H1 (cell line): ENCODE measurements at regions not wholly inside any gene's neighbourhood (a gene's known extent, or its start where the extent isn't known, plus 50 kb on each side); places are given as distances from the start of the nearest gene placed in this dataset.
A peak's percentile ranks its signal among the peaks of the same experiment; 100 is the strongest.

Experiments
- CTCF ChIA-PET: fragments of 300-600 bp; sonication (Branson Sonifier 250); formaldehyde crosslinking; loops from one replicate; lab custom pipeline; 2021; ENCODE audit not compliant: partially characterized antibody; lab: Charles Lee
- POLR2A ChIA-PET: fragments of 300-600 bp; sonication (Branson Sonifier 250); formaldehyde crosslinking; loops from one replicate; lab custom pipeline; 2021; ENCODE audit warnings: inconsistent platforms; ENCODE audit not compliant: partially characterized antibody; lab: Charles Lee
- DNase-seq, 2 experiments: peaks; one replicate each; pipeline versions ENCODE4 v3.0.0 to v3.0.0-alpha.2; 2010 to 2022; ENCODE audit warnings: low spot score in 2 of 2, low read depth in 1 of 2, mixed read lengths in 1 of 2
- FAIRE-seq: peaks from 2 replicates; lab custom pipeline; 2011; peaks lifted over from hg19 to GRCh38; lab: Jason Lieb, UNC
- H2AFZ ChIP-seq: 2 replicates; pipeline ENCODE4 v1.8.1; 2012; ENCODE audit warnings: low read length, inconsistent platforms
- H2AK5ac ChIP-seq: 2 replicates; pipeline ENCODE4 v1.6.1; 2013; ENCODE audit warnings: low read depth, low read length
- H2BK120ac ChIP-seq: replicated peaks from 2 replicates; pipeline ENCODE3; 2013; ENCODE audit warnings: low read depth, low read length, inconsistent platforms
- H2BK12ac ChIP-seq: 2 replicates; pipeline ENCODE4 v1.6.1; 2013; ENCODE audit warnings: low read depth, low read length
- H2BK15ac ChIP-seq: 2 replicates; pipeline ENCODE4 v1.6.1; 2013; ENCODE audit warnings: low read length
- H2BK20ac ChIP-seq: 2 replicates; pipeline ENCODE4 v1.6.1; 2013; ENCODE audit warnings: low read length
- H2BK5ac ChIP-seq: 2 replicates; pipeline ENCODE4 v1.6.1; 2013; ENCODE audit warnings: low read depth, low read length
- H3K14ac ChIP-seq: 2 replicates; pipeline ENCODE4 v1.6.1; 2013; ENCODE audit warnings: inconsistent platforms; ENCODE audit not compliant: insufficient read length
- H3K18ac ChIP-seq: 2 replicates; pipeline ENCODE4 v1.6.1; 2013; ENCODE audit warnings: low read length; ENCODE audit errors: extremely low read depth
- H3K23ac ChIP-seq: 2 replicates; pipeline ENCODE4 v1.6.1; 2013; ENCODE audit warnings: inconsistent platforms; ENCODE audit not compliant: insufficient read length
- H3K23me2 ChIP-seq: 2 replicates; pipeline ENCODE4 v1.6.1; 2013; ENCODE audit warnings: low read depth, low read length
- H3K27ac ChIP-seq: 2 replicates; pipeline ENCODE4 v1.6.1; 2011; ENCODE audit warnings: low read depth, low read length, inconsistent platforms
- H3K27me3 ChIP-seq, 4 experiments: replicated peaks in 1 of 4; 1 replicate in 1 of 4; 2 replicates in 3 of 4; pipeline versions ENCODE4 v1.6.1 to v1.8.1; 2011 to 2013; ENCODE audit warnings: low read length in 3 of 4, mild to moderate bottlenecking in 3 of 4, inconsistent platforms in 2 of 4, mixed read lengths in 2 of 4, moderate library complexity in 1 of 4; ENCODE audit not compliant: control insufficient read depth in 3 of 4, insufficient read depth in 3 of 4; ENCODE audit errors: extremely low read depth in 1 of 4
- H3K36me3 ChIP-seq, 4 experiments: 2 replicates each; pipeline versions ENCODE4 v1.6.1 to v1.8.1; 2011 to 2013; ENCODE audit warnings: mild to moderate bottlenecking in 4 of 4, low read length in 3 of 4, moderate library complexity in 2 of 4, control low read depth in 1 of 4, inconsistent platforms in 1 of 4; ENCODE audit not compliant: insufficient read depth in 4 of 4, control insufficient read depth in 2 of 4
- H3K4ac ChIP-seq: replicated peaks from 2 replicates; pipeline ENCODE3; 2013; ENCODE audit warnings: low read length, low read depth, mixed read lengths, inconsistent platforms; ENCODE audit not compliant: insufficient read length
- H3K4me1 ChIP-seq, 4 experiments: replicated peaks in 1 of 4; 1 replicate in 1 of 4; 2 replicates in 3 of 4; pipeline versions ENCODE4 v1.6.1 to v1.8.1; 2011 to 2013; ENCODE audit warnings: low read length in 3 of 4, inconsistent platforms in 2 of 4, mixed read lengths in 1 of 4; ENCODE audit not compliant: insufficient read depth in 4 of 4, control insufficient read depth in 3 of 4
- H3K4me2 ChIP-seq, 2 experiments: 2 replicates each; pipeline versions ENCODE4 v1.6.1 to v1.8.1; 2011 to 2013; ENCODE audit warnings: low read depth in 2 of 2, low read length in 2 of 2, control low read depth in 1 of 2, inconsistent platforms in 1 of 2, mild to moderate bottlenecking in 1 of 2; ENCODE audit not compliant: insufficient read depth in 1 of 2
- H3K4me3 ChIP-seq, 4 experiments: fragments of 200-600, 300-600 bp in 1 of 4; sonication (generic), shearing (Covaris generic), sonication (Bioruptor Twin) in 1 of 4; 2 replicates each; pipeline versions ENCODE4 v1.5.1 to v1.8.1; 2011 to 2016; ENCODE audit warnings: low read length in 4 of 4, low read depth in 3 of 4, control low read depth in 2 of 4, inconsistent platforms in 2 of 4, mild to moderate bottlenecking in 2 of 4, mixed read lengths in 1 of 4, moderate library complexity in 1 of 4; ENCODE audit not compliant: insufficient read depth in 2 of 4; ENCODE audit errors: extremely low read depth in 1 of 4
- H3K56ac ChIP-seq: replicated peaks from 2 replicates; pipeline ENCODE3; 2013; ENCODE audit warnings: low read depth, mild to moderate bottlenecking, mixed read lengths, low read length, inconsistent platforms; ENCODE audit not compliant: insufficient read length
- H3K79me1 ChIP-seq: 2 replicates; pipeline ENCODE4 v1.6.1; 2013; ENCODE audit warnings: low read depth, low read length, control low read depth
- H3K79me2 ChIP-seq, 2 experiments: 2 replicates each; pipeline versions ENCODE4 v1.6.1 to v1.8.1; 2012 to 2013; ENCODE audit warnings: low read length in 2 of 2, mild to moderate bottlenecking in 2 of 2, inconsistent platforms in 1 of 2; ENCODE audit not compliant: insufficient read depth in 2 of 2, control insufficient read depth in 1 of 2
- H3K9ac ChIP-seq, 4 experiments: replicated peaks in 1 of 4; 1 replicate in 1 of 4; 2 replicates in 3 of 4; pipeline versions ENCODE4 v1.6.1 to v1.8.1; 2011 to 2013; ENCODE audit warnings: low read depth in 3 of 4, low read length in 3 of 4, control low read depth in 2 of 4, mild to moderate bottlenecking in 2 of 4, moderate library complexity in 2 of 4, inconsistent platforms in 1 of 4; ENCODE audit errors: extremely low read depth in 1 of 4
- H3K9me3 ChIP-seq, 2 experiments: 2 replicates each; pipeline versions ENCODE4 v1.6.1 to v1.8.1; 2012 to 2013; ENCODE audit warnings: mild to moderate bottlenecking in 2 of 2, moderate library complexity in 2 of 2, control low read depth in 1 of 2, inconsistent platforms in 1 of 2, low read depth in 1 of 2, low read length in 1 of 2, mixed read lengths in 1 of 2; ENCODE audit not compliant: insufficient read depth in 2 of 2
- H4K20me1 ChIP-seq, 2 experiments: replicated peaks in 1 of 2; 2 replicates each; pipeline versions ENCODE3 to v1.8.1; 2011 to 2013; ENCODE audit warnings: inconsistent platforms in 2 of 2, low read length in 2 of 2, mild to moderate bottlenecking in 1 of 2; ENCODE audit not compliant: insufficient read depth in 2 of 2, control insufficient read depth in 1 of 2
- H4K5ac ChIP-seq: 2 replicates; pipeline ENCODE4 v1.6.1; 2013; ENCODE audit warnings: low read length, low read depth, mixed read lengths, inconsistent platforms; ENCODE audit not compliant: insufficient read length
- H4K8ac ChIP-seq: 2 replicates; pipeline ENCODE4 v1.8.0; 2013; ENCODE audit warnings: mild to moderate bottlenecking, moderate library complexity, low read length, inconsistent platforms; ENCODE audit not compliant: insufficient read depth; ENCODE audit errors: extremely low read depth
- H4K91ac ChIP-seq: replicated peaks from 2 replicates; pipeline ENCODE3; 2013; ENCODE audit warnings: low read length, mixed read lengths, inconsistent platforms; ENCODE audit not compliant: insufficient read length
- CHD1 ChIP-seq: IDR thresholded peaks from 2 replicates; pipeline ENCODE4 v1.6.1; 2012; ENCODE audit warnings: low read depth, low read length, improper control_type of control experiment
- GTF2F1 ChIP-seq: IDR thresholded peaks from 2 replicates; pipeline ENCODE4 v1.6.1; 2012; ENCODE audit warnings: low read depth, low read length, improper control_type of control experiment, borderline replicate concordance
- RBBP5 ChIP-seq: IDR thresholded peaks from 2 replicates; pipeline ENCODE4 v1.7.1; 2012; ENCODE audit warnings: low read depth, mild to moderate bottlenecking, inconsistent platforms, low read length, moderate library complexity, borderline replicate concordance
- SAP30 ChIP-seq: fragments of 300-600 bp; sonication (generic); IDR thresholded peaks from 2 replicates; pipeline ENCODE4 v1.7.1; 2012; ENCODE audit warnings: low read length, moderate library complexity, mild to moderate bottlenecking, inconsistent platforms; ENCODE audit not compliant: insufficient read depth, insufficient replicate concordance
- WGBS, 2 experiments: shearing (Covaris generic) in 1 of 2; methylation state at CpG; one replicate each; pipeline versions ENCODE4 v1.1.6 to v1.1.7; 2013 to 2015; ENCODE audit warnings: low lambda C conversion rate in 2 of 2, mixed read lengths in 2 of 2, inconsistent platforms in 1 of 2, low coverage in 1 of 2, missing lambda C conversion rate in 1 of 2; ENCODE audit not compliant: insufficient replicate concordance in 2 of 2, insufficient coverage in 1 of 2, insufficient read length in 1 of 2; ENCODE audit errors: extremely low coverage in 1 of 2, missing lambda C conversion rate in 1 of 2; 5-methylcytosine and 5-hydroxymethylcytosine counted together

GRCh38 chr4:138034871-138035270 is 207.3 kb downstream of the SLC7A11 start:
- Histone ChIP-seq H3K4me1 (no peaks in the 10 kb centered on the region), H3K36me3 (no peaks in the 10 kb centered on the region), H3K4ac (no peak overlapping the region), H2BK5ac (no peak overlapping the region), H4K5ac (no peak overlapping the region), H2AK5ac (no peak overlapping the region), H4K91ac (no peak overlapping the region), H3K27me3 (no peaks in the 10 kb centered on the region), H3K9ac (no peak overlapping the region), H3K79me1 (no peaks in the 10 kb centered on the region), H3K79me2 (no peaks in the 10 kb centered on the region), H4K20me1 (no peaks in the 10 kb centered on the region), H3K18ac (no peak overlapping the region), H3K23ac (no peak overlapping the region), H3K4me2 (no peak overlapping the region), H2BK20ac (no peak overlapping the region)
- no peak for DNase-seq
- TF ChIP-seq GTF2F1 = no peak
- TF ChIP-seq RBBP5 = no peak
- TF ChIP-seq CHD1 = no peak
- no peak for TF ChIP-seq SAP30
- TF ChIP-seq, all 59 proteins: peak for 0
- Histone ChIP-seq H3K9me3 (no peaks in the 10 kb centered on the region), H2BK120ac (no peak overlapping the region), H3K23me2 (no peaks in the 10 kb centered on the region), H3K14ac (no peak overlapping the region), H3K4me3 (no peak overlapping the region), H3K56ac (no peak overlapping the region), H2BK12ac (no peak overlapping the region), H4K8ac (no peak overlapping the region), H3K27ac (no peak overlapping the region), H2BK15ac (0 out of 2 replicates have a peak overlapping the region, but pooled peaks have one; percentile 35), H2AFZ (no peak overlapping the region)
- ChIA-PET POLR2A (interaction anchor here (1.3 kb wide), 1 partner anchor 16 kb away, joined by 3 read pairs; no protein-coding TSS in a partner anchor), CTCF (interaction anchor here (0.6 to 9.3 kb wide), 30 partner anchors 11 to 836 kb away, joined by 3 to 103 read pairs (median 5); no protein-coding TSS in a partner anchor)
- no peak for FAIRE-seq
- WGBS, 2 experiments = 84% methylated on average over 2 of the region's 2 CpGs; no CpG with 5 or more reads in 1 of the 2 experiments
